ENCODE measurements at regions not wholly inside any gene's neighbourhood (a gene's known extent, or its start where the extent isn't known, plus 50 kb on each side); places are given as distances from the start of the nearest gene placed in this dataset.

- no peak for TF ChIP-seq POLR2A (IDR thresholded peaks at IDR 0.05)
- no peak for TF ChIP-seq CTCF (IDR thresholded peaks at IDR 0.05)
These were observed 425.0 kb upstream of the SOX5 start for GRCh38 chr12:24374452-24374851.
